OCI-LY7 (cell line): ENCODE measurements at regions not wholly inside any gene's neighbourhood (a gene's known extent, or its start where the extent isn't known, plus 50 kb on each side); places are given as distances from the start of the nearest gene placed in this dataset.

Source experiments
- BruUV-seq: library from RNA; stranded (reverse); fragments of 400-500 nt; replicated peaks from 2 replicates; lab custom pipeline; 2021; lab: Mats Ljungman, UMichigan
- CTCF ChIA-PET: fragments of 300-600 bp; sonication (Branson Sonifier 250); formaldehyde crosslinking; loops from one replicate; lab custom pipeline; 2022; ENCODE audit warnings: antibody characterized with exemption; ENCODE audit not compliant: unreplicated experiment; lab: Charles Lee
- POLR2A ChIA-PET: fragments of 300-600 bp; sonication (Branson Sonifier 250); formaldehyde crosslinking; loops from one replicate; lab custom pipeline; 2022; ENCODE audit warnings: antibody characterized with exemption; lab: Charles Lee
- DNase-seq: peaks from one replicate; pipeline ENCODE4 v3.0.0-alpha.2; 2015; ENCODE audit warnings: low spot score
- H2AFZ ChIP-seq: fragments of 200-600 bp; sonication (generic), shearing (Covaris generic); 2 replicates; pipeline ENCODE4 v1.6.1; 2014; ENCODE audit warnings: mild to moderate bottlenecking, antibody characterized with exemption, low read length, moderate library complexity
- H3K27ac ChIP-seq: fragments of 200-600 bp; sonication (generic); 2 replicates; pipeline ENCODE4 v1.5.1; 2014; ENCODE audit warnings: mixed run types, low read depth, mild to moderate bottlenecking, moderate library complexity, low read length, inconsistent platforms; ENCODE audit not compliant: poor library complexity, severe bottlenecking
- H3K36me3 ChIP-seq: fragments of 200-600 bp; sonication (generic); 2 replicates; pipeline ENCODE4 v1.6.1; 2014; ENCODE audit warnings: mild to moderate bottlenecking, antibody characterized with exemption, low read length, moderate library complexity, mixed read lengths; ENCODE audit not compliant: insufficient read depth
- H3K4me1 ChIP-seq: fragments of 200-600 bp; sonication (generic); 2 replicates; pipeline ENCODE4 v1.5.1; 2014; ENCODE audit warnings: mild to moderate bottlenecking, low read length; ENCODE audit not compliant: insufficient read depth, poor library complexity, severe bottlenecking
- H3K4me2 ChIP-seq: fragments of 200-600 bp; sonication (generic); 2 replicates; pipeline ENCODE4 v1.6.1; 2014; ENCODE audit warnings: mild to moderate bottlenecking, low read length
- H3K4me3 ChIP-seq: fragments of 200-600 bp; sonication (generic); 2 replicates; pipeline ENCODE4 v1.5.1; 2014; ENCODE audit warnings: mild to moderate bottlenecking, low read depth, low read length; ENCODE audit not compliant: poor library complexity, severe bottlenecking
- H3K79me2 ChIP-seq: fragments of 200-600 bp; sonication (generic); 2 replicates; pipeline ENCODE4 v1.6.1; 2016; ENCODE audit warnings: low read depth, mild to moderate bottlenecking, low read length, moderate library complexity, mixed read lengths; ENCODE audit not compliant: insufficient read depth
- H3K9me2 ChIP-seq: fragments of 200-600 bp; sonication (generic); 2 replicates; pipeline ENCODE4 v1.6.1; 2016; ENCODE audit warnings: mild to moderate bottlenecking, low read length, mixed read lengths; ENCODE audit not compliant: insufficient read depth
- H3K9me3 ChIP-seq: fragments of 200-600 bp; sonication (generic); 2 replicates; pipeline ENCODE4 v1.6.1; 2014; ENCODE audit warnings: mild to moderate bottlenecking, mixed run types, low read length, mixed read lengths
- H4K20me1 ChIP-seq: fragments of 200-600 bp; sonication (generic); 2 replicates; pipeline ENCODE4 v1.6.1; 2014; ENCODE audit warnings: mild to moderate bottlenecking, antibody characterized with exemption, low read length, moderate library complexity, mixed read lengths; ENCODE audit not compliant: insufficient read depth
- CTCF ChIP-seq: fragments of 200-600 bp; sonication (generic); conservative IDR thresholded peaks from 2 replicates; pipeline ENCODE4 v1.5.1; 2014; ENCODE audit warnings: mild to moderate bottlenecking, antibody characterized with exemption, low read length, moderate library complexity, mixed read lengths
- EZH2phosphoT487 ChIP-seq: fragments of 200-600 bp; sonication (generic); IDR thresholded peaks from 2 replicates; pipeline ENCODE4 v1.6.1; 2018; ENCODE audit warnings: low read depth, borderline replicate concordance, mild to moderate bottlenecking, mixed run types, antibody characterized with exemption, low read length, moderate library complexity, mixed read lengths
- intact Hi-C: fragments of 100-400 bp; cut with micrococcal nuclease; formaldehyde crosslinking; loops from one replicate; pipeline ENCODE4 v1.10.0; 2022; ENCODE audit not compliant: unreplicated experiment

- ChIA-PET POLR2A (no interaction called here), CTCF (no interaction called here)
- H3K4me3 ChIP-seq, result no peak overlapping the region
- H3K9me2 ChIP-seq, result no peaks in the 10 kb centered on the region
- BruUV-seq, result no TSS peak
- no peaks in the 10 kb centered on the region for H3K9me3 ChIP-seq
- no peak for TF ChIP-seq EZH2phosphoT487
- no peak for TF ChIP-seq CTCF
- H3K4me1 ChIP-seq, result no peaks in the 10 kb centered on the region
- no peak overlapping the region for H3K27ac ChIP-seq
- H2AFZ ChIP-seq, result no peak overlapping the region
- H3K4me2 ChIP-seq, result no peak overlapping the region
- no peaks in the 10 kb centered on the region for H4K20me1 ChIP-seq
- H3K79me2 ChIP-seq, result no peaks in the 10 kb centered on the region
- DNase-seq, result no peak
- intact Hi-C loops, result no loop called here
- no peaks in the 10 kb centered on the region for H3K36me3 ChIP-seq
Measured at GRCh38 chr11:15688351-15688792, 573.6 kb downstream of the INSC start.

GRCh38 chr11:15690320-15690719 lies 575.6 kb downstream of the INSC start:
- no TSS peak for BruUV-seq
- Histone ChIP-seq H3K9me2 (no peaks in the 10 kb centered on the region), H3K79me2 (no peaks in the 10 kb centered on the region), H3K4me3 (no peak overlapping the region), H4K20me1 (no peaks in the 10 kb centered on the region), H3K9me3 (no peaks in the 10 kb centered on the region), H3K27ac (no peak overlapping the region), H2AFZ (no peak overlapping the region), H3K4me1 (no peaks in the 10 kb centered on the region), H3K36me3 (no peaks in the 10 kb centered on the region), H3K4me2 (no peak overlapping the region)
- intact Hi-C loops, result no loop called here
- ChIA-PET CTCF (no interaction called here), POLR2A (interaction anchor here (0.5 kb wide), 1 partner anchor 711 kb away, joined by 3 read pairs; no protein-coding TSS in a partner anchor)
- TF ChIP-seq EZH2phosphoT487, result no peak
- no peak for TF ChIP-seq CTCF
- no peak for DNase-seq

GRCh38 chr11:15692739-15693138 lies 578.0 kb downstream of the INSC start:
- no peak for DNase-seq
- Histone ChIP-seq H3K4me3 (no peak overlapping the region), H2AFZ (no peak overlapping the region), H3K4me2 (no peak overlapping the region), H3K4me1 (no peaks in the 10 kb centered on the region), H3K27ac (no peak overlapping the region), H3K9me3 (no peaks in the 10 kb centered on the region), H4K20me1 (no peaks in the 10 kb centered on the region), H3K9me2 (no peaks in the 10 kb centered on the region), H3K36me3 (no peaks in the 10 kb centered on the region), H3K79me2 (no peaks in the 10 kb centered on the region)
- TF ChIP-seq CTCF, result no peak
- TF ChIP-seq EZH2phosphoT487, result no peak
- ChIA-PET CTCF (no interaction called here), POLR2A (no interaction called here)
- intact Hi-C loops, result no loop called here
- no TSS peak for BruUV-seq
